Cardiac fibroblast (primary cell): ENCODE measurements at regions not wholly inside any gene's neighbourhood (a gene's known extent, or its start where the extent isn't known, plus 50 kb on each side); places are given as distances from the start of the nearest gene placed in this dataset.
A peak's percentile ranks its signal among the peaks of the same experiment; 100 is the strongest.

ENCODE experiments used
- DNase-seq, 2 donors: peaks; one replicate each; pipeline versions ENCODE4 v3.0.0 to v3.0.0-alpha.2; 2010; ENCODE audit warnings: low read depth in 2 of 2
- H3K4me3 ChIP-seq, 2 donors: replicated peaks in 1 of 2; 1 replicate in 1 of 2; 2 replicates in 1 of 2; pipeline ENCODE4 v1.5.1; 2011; ENCODE audit warnings: low read depth in 2 of 2, low read length in 2 of 2, mild to moderate bottlenecking in 2 of 2, moderate library complexity in 1 of 2
- CTCF ChIP-seq: IDR thresholded peaks from one replicate; pipeline ENCODE4 v1.5.1; 2011; ENCODE audit warnings: low read depth, mild to moderate bottlenecking, low read length, inconsistent platforms

GRCh38 chr5:124052201-124052600, 540.2 kb downstream of the CSNK1G3 start:
- no peak for DNase-seq
- no peak for TF ChIP-seq CTCF
- H3K4me3 ChIP-seq, result no peak overlapping the region

- TF ChIP-seq CTCF, result no peak
Observed at GRCh38 chr5:124050120-124050770, 538.3 kb downstream of the CSNK1G3 start.

GRCh38 chr5:124045412-124045811, 533.4 kb downstream of the CSNK1G3 start:
- DNase-seq, result no peak
- no peak overlapping the region for H3K4me3 ChIP-seq
- no peak for TF ChIP-seq CTCF

More at GRCh38 chr5:124050120-124050770, 538.3 kb downstream of the CSNK1G3 start:
- no peak overlapping the region for H3K4me3 ChIP-seq
- no peak for DNase-seq

- DNase-seq, result no peak
- TF ChIP-seq CTCF, result no peak
- H3K4me3 ChIP-seq, result no peak overlapping the region
Observed at GRCh38 chr5:124044613-124045012, 532.6 kb downstream of the CSNK1G3 start.

- H3K4me3 ChIP-seq, result no peak overlapping the region
- TF ChIP-seq CTCF, result peak; percentile 17
- peak in 1 of 2 donors; percentile 11 for DNase-seq
Observed at GRCh38 chr5:124043456-124043855, 531.5 kb downstream of the CSNK1G3 start.

- peak; percentile 42 to 79 for DNase-seq
- no peak for TF ChIP-seq CTCF
- H3K4me3 ChIP-seq, result no peak overlapping the region
Observed at GRCh38 chr5:124040799-124041198, 528.8 kb downstream of the CSNK1G3 start.

- no peak overlapping the region for H3K4me3 ChIP-seq
- no peak for TF ChIP-seq CTCF
- DNase-seq, result no peak
Observed at GRCh38 chr5:124039410-124039809, 527.4 kb downstream of the CSNK1G3 start.
